Tibial artery (tissue), 4 donors: ENCODE measurements at regions not wholly inside any gene's neighbourhood (a gene's known extent, or its start where the extent isn't known, plus 50 kb on each side); places are given as distances from the start of the nearest gene placed in this dataset.
"Not testable (repeated sequence)": the region's sequence is repeated elsewhere in the genome, so short reads cannot be mapped to it uniquely, and the experiment has no call there.

Experiments used
- DNase-seq, 2 donors: peaks; one replicate each; pipeline ENCODE4 v3.0.0-alpha.2; 2019
- H3K27ac ChIP-seq, 2 donors: fragments of 200-600 bp; sonication (generic) in 1 of 2; 1 replicate in 1 of 2; 2 replicates in 1 of 2; pipeline ENCODE4 v1.5.1; 2018 to 2019; ENCODE audit warnings: mild to moderate bottlenecking in 1 of 2
- H3K27me3 ChIP-seq, 2 donors: fragments of 200-600 bp; sonication (generic) in 1 of 2; one replicate each; pipeline versions ENCODE4 v1.5.1 to v1.6.0; 2016 to 2019
- H3K36me3 ChIP-seq, 3 donors: fragments of 200-600 bp; sonication (generic) in 2 of 3; one replicate each; pipeline ENCODE4 v1.5.1; 2016 to 2019; ENCODE audit warnings: mild to moderate bottlenecking in 2 of 3
- H3K4me1 ChIP-seq, 4 donors: fragments of 200-600 bp; sonication (generic) in 2 of 4; 1 replicate in 3 of 4; 2 replicates in 1 of 4; pipeline ENCODE4 v1.5.1; 2016 to 2019
- H3K4me3 ChIP-seq, 2 donors: fragments of 200-600 bp; sonication (generic) in 1 of 2; 1 replicate in 1 of 2; 2 replicates in 1 of 2; pipeline ENCODE4 v1.5.1; 2018 to 2019; ENCODE audit warnings: mild to moderate bottlenecking in 2 of 2
- H3K9me3 ChIP-seq, 3 donors: fragments of 200-600 bp; sonication (generic) in 1 of 3; one replicate each; pipeline ENCODE4 v1.5.1; 2016 to 2019
- CTCF ChIP-seq, 2 experiments: fragments of 200-600 bp in 1 of 2; fragments of 450-650 bp in 1 of 2; IDR thresholded peaks; one replicate each; pipeline ENCODE4 v1.5.1; 2017 to 2019; ENCODE audit warnings: antibody characterized with exemption in 2 of 2, mild to moderate bottlenecking in 1 of 2, moderate library complexity in 1 of 2
- intact Hi-C: fragments of 100-400 bp; cut with DNase I; formaldehyde crosslinking; loops from one replicate; pipeline ENCODE4 v1.15.0; 2023; ENCODE audit warnings: low total_unique reads

- Histone ChIP-seq H3K9me3 (no peaks in the 10 kb centered on the region), H3K4me3 (no peak overlapping the region), H3K36me3 (no peaks in the 10 kb centered on the region), H3K27me3 (no peaks in the 10 kb centered on the region), H3K4me1 (no peaks in the 10 kb centered on the region), H3K27ac (no peak overlapping the region)
- intact Hi-C loops: no loop called here
- TF ChIP-seq CTCF (IDR thresholded peaks at IDR 0.05): no peak
- no peak for DNase-seq
Measured at GRCh38 chrX:34275699-34276098, 143.6 kb upstream of the FAM47A start.

- no peak for DNase-seq
- no peaks in the 10 kb centered on the region for H3K36me3 ChIP-seq
- H3K9me3 ChIP-seq: no peaks in the 10 kb centered on the region
- no peaks in the 10 kb centered on the region for H3K27me3 ChIP-seq
- no peaks in the 10 kb centered on the region for H3K4me1 ChIP-seq
- no peak overlapping the region for H3K27ac ChIP-seq
- H3K4me3 ChIP-seq: no peak overlapping the region
- intact Hi-C loops: no loop called here
- no peak for TF ChIP-seq CTCF (IDR thresholded peaks at IDR 0.05)
Measured at GRCh38 chrX:34270434-34270833, 138.3 kb upstream of the FAM47A start.

GRCh38 chrX:34238896-34239295, 106.8 kb upstream of the FAM47A start:
- Histone ChIP-seq H3K27ac (no peak overlapping the region), H3K4me3 (no peak overlapping the region), H3K4me1 (no peaks in the 10 kb centered on the region), H3K36me3 (no peaks in the 10 kb centered on the region), H3K9me3 (no peaks in the 10 kb centered on the region), H3K27me3 (no peaks in the 10 kb centered on the region)
- DNase-seq: no peak
- TF ChIP-seq CTCF (IDR thresholded peaks at IDR 0.05): no peak
- intact Hi-C loops: no loop called here

- H3K4me1 ChIP-seq, H3K36me3 ChIP-seq, H3K27ac ChIP-seq, DNase-seq, H3K27me3 ChIP-seq, H3K4me3 ChIP-seq, H3K9me3 ChIP-seq, intact Hi-C loops: not testable (repeated sequence)
Measured at GRCh38 chrX:34230156-34230555, 98.0 kb upstream of the FAM47A start.

- intact Hi-C loops: no loop called here
- Histone ChIP-seq H3K9me3 (peaks cover 0 to 4% (median 0%) of the 10 kb centered on the region in 3 donors), H3K27me3 (no peaks in the 10 kb centered on the region), H3K27ac (no peak overlapping the region), H3K36me3 (no peaks in the 10 kb centered on the region), H3K4me3 (no peak overlapping the region), H3K4me1 (no peaks in the 10 kb centered on the region)
- DNase-seq: no peak
- no peak for TF ChIP-seq CTCF (IDR thresholded peaks at IDR 0.05)
Measured at GRCh38 chrX:34227804-34228203, 95.7 kb upstream of the FAM47A start.

GRCh38 chrX:34223574-34223973, 91.5 kb upstream of the FAM47A start:
- intact Hi-C loops: no loop called here
- no peaks in the 10 kb centered on the region for H3K27me3 ChIP-seq
- no peak overlapping the region for H3K27ac ChIP-seq
- no peaks in the 10 kb centered on the region for H3K4me1 ChIP-seq
- H3K9me3 ChIP-seq: peaks cover 0 to 4% (median 0%) of the 10 kb centered on the region in 3 donors
- no peak for DNase-seq
- no peaks in the 10 kb centered on the region for H3K36me3 ChIP-seq
- TF ChIP-seq CTCF (IDR thresholded peaks at IDR 0.05): no peak
- no peak overlapping the region for H3K4me3 ChIP-seq
